SK-N-SH (cell line): ENCODE measurements at regions not wholly inside any gene's neighbourhood (a gene's known extent, or its start where the extent isn't known, plus 50 kb on each side); places are given as distances from the start of the nearest gene placed in this dataset.

Experiments used
- CTCF ChIA-PET: fragments of 300-600, 350-600 bp; formaldehyde crosslinking; extraction: SDS; loops from one replicate; lab custom pipeline; 2021; lab: Yijun Ruan, JAX
- POLR2A ChIA-PET: fragments of 350-600 bp; sonication (Branson Sonifier 250); formaldehyde crosslinking; extraction: SDS; loops from one replicate; lab custom pipeline; 2020; ENCODE audit warnings: antibody characterized with exemption, inconsistent platforms; lab: Yijun Ruan, JAX
- DNase-seq: peaks from one replicate; pipeline ENCODE4 v3.0.0; 2012
- H2AFZ ChIP-seq: fragments of 200-600 bp; sonication (generic); 2 replicates; pipeline ENCODE4 v1.8.1; 2016; ENCODE audit warnings: antibody characterized with exemption, mild to moderate bottlenecking, low read depth
- H3F3A ChIP-seq: fragments of 200-600 bp; sonication (generic); replicated peaks from 2 replicates; pipeline ENCODE3; 2016; ENCODE audit warnings: antibody characterized with exemption, mild to moderate bottlenecking; ENCODE audit not compliant: insufficient read depth
- H3K27ac ChIP-seq, 2 experiments: fragments of 200-500 bp in 1 of 2; fragments of 200-600 bp in 1 of 2; sonication (Bioruptor generic) in 1 of 2; sonication (generic), shearing (Covaris generic) in 1 of 2; 2 replicates each; pipeline versions ENCODE4 v1.5.1 to v1.6.1; 2014 to 2016; ENCODE audit warnings: low read depth in 2 of 2, inconsistent platforms in 1 of 2, low read length in 1 of 2, mild to moderate bottlenecking in 1 of 2, mixed read lengths in 1 of 2
- H3K27me3 ChIP-seq: fragments of 200-600 bp; sonication (generic), shearing (Covaris generic); 2 replicates; pipeline ENCODE4 v1.6.1; 2016; ENCODE audit warnings: mixed run types; ENCODE audit not compliant: insufficient read depth
- H3K36me3 ChIP-seq, 2 experiments: fragments of 200-500 bp in 1 of 2; fragments of 200-600 bp in 1 of 2; sonication (Bioruptor generic) in 1 of 2; sonication (generic) in 1 of 2; replicated peaks in 1 of 2; 2 replicates each; pipeline versions ENCODE3 to v1.5.1; 2014 to 2016; ENCODE audit warnings: low read length in 1 of 2, mild to moderate bottlenecking in 1 of 2; ENCODE audit not compliant: insufficient read depth in 2 of 2, control insufficient read depth in 1 of 2
- H3K4me1 ChIP-seq, 2 experiments: fragments of 200-500 bp in 1 of 2; fragments of 200-600 bp in 1 of 2; sonication (Bioruptor generic) in 1 of 2; sonication (generic), shearing (Covaris generic) in 1 of 2; 2 replicates each; pipeline versions ENCODE4 v1.5.1 to v1.6.1; 2014 to 2016; ENCODE audit warnings: low read depth in 1 of 2, low read length in 1 of 2, mixed run types in 1 of 2; ENCODE audit not compliant: insufficient read depth in 2 of 2, control insufficient read depth in 1 of 2
- H3K4me2 ChIP-seq: fragments of 200-600 bp; sonication (generic), shearing (Covaris generic); 2 replicates; pipeline ENCODE4 v1.6.1; 2017; ENCODE audit warnings: mixed run types
- H3K4me3 ChIP-seq, 2 experiments: fragments of 200-500 bp in 1 of 2; fragments of 200-600 bp in 1 of 2; sonication (Bioruptor generic) in 1 of 2; sonication (generic), shearing (Covaris generic) in 1 of 2; 2 replicates each; pipeline versions ENCODE4 v1.5.1 to v1.8.1; 2014 to 2016; ENCODE audit warnings: low read depth in 2 of 2, inconsistent platforms in 1 of 2, low read length in 1 of 2, mild to moderate bottlenecking in 1 of 2, mixed read lengths in 1 of 2, moderate library complexity in 1 of 2
- H3K79me2 ChIP-seq: fragments of 200-600 bp; sonication (generic); 2 replicates; pipeline ENCODE4 v1.8.1; 2017; ENCODE audit warnings: mild to moderate bottlenecking; ENCODE audit not compliant: insufficient read depth
- H3K9ac ChIP-seq: fragments of 200-600 bp; sonication (generic); 2 replicates; pipeline ENCODE4 v1.6.1; 2017; ENCODE audit warnings: mixed run types
- H3K9me2 ChIP-seq: fragments of 200-600 bp; sonication (generic); 2 replicates; pipeline ENCODE4 v1.6.1; 2017; ENCODE audit warnings: mixed run types
- H3K9me3 ChIP-seq: fragments of 200-600 bp; sonication (generic); 2 replicates; pipeline ENCODE4 v1.6.1; 2017; ENCODE audit warnings: mixed run types, mild to moderate bottlenecking, moderate library complexity
- H4K20me1 ChIP-seq: fragments of 200-600 bp; sonication (generic); 2 replicates; pipeline ENCODE4 v1.6.1; 2017; ENCODE audit warnings: mild to moderate bottlenecking, mixed run types; ENCODE audit not compliant: insufficient read depth
- CHD2 ChIP-seq: fragments of 150-350 bp; IDR thresholded peaks from 2 replicates; pipeline ENCODE4 v1.6.1; 2018; ENCODE audit warnings: low read length; ENCODE audit not compliant: partially characterized antibody
- ELF1 ChIP-seq: IDR thresholded peaks from 2 replicates; pipeline ENCODE4 v1.4.0; 2012
- EP300 ChIP-seq, 2 experiments: IDR thresholded peaks; 2 replicates each; pipeline versions ENCODE4 v1.4.0 to v1.6.1; 2012; ENCODE audit warnings: borderline replicate concordance in 1 of 2, low read depth in 1 of 2, low read length in 1 of 2
- EZH2phosphoT487 ChIP-seq: fragments of 200-600 bp; sonication (generic); IDR thresholded peaks from 2 replicates; pipeline ENCODE4 v1.6.1; 2017; ENCODE audit warnings: low read depth, mixed run types, mild to moderate bottlenecking, antibody characterized with exemption, moderate library complexity, borderline replicate concordance
- FOSL2 ChIP-seq: IDR thresholded peaks from 2 replicates; pipeline ENCODE4 v1.4.0; 2012; ENCODE audit warnings: low read depth, mild to moderate bottlenecking, moderate library complexity, borderline replicate concordance
- GABPA ChIP-seq: IDR thresholded peaks from 2 replicates; pipeline ENCODE4 v1.4.0; 2012; ENCODE audit warnings: low read depth, mild to moderate bottlenecking
- JUND ChIP-seq: IDR thresholded peaks from 2 replicates; pipeline ENCODE4 v1.4.0; 2012
- MEF2A ChIP-seq: IDR thresholded peaks from 2 replicates; pipeline ENCODE4 v1.4.0; 2012; ENCODE audit warnings: low read depth, borderline replicate concordance
- NRF1 ChIP-seq: IDR thresholded peaks from 2 replicates; pipeline ENCODE4 v1.6.1; 2012; ENCODE audit warnings: low read depth, mild to moderate bottlenecking, low read length
- RAD21 ChIP-seq: IDR thresholded peaks from 2 replicates; pipeline ENCODE4 v1.6.1; 2012; ENCODE audit warnings: mild to moderate bottlenecking, low read length
- SIN3A ChIP-seq: IDR thresholded peaks from 2 replicates; pipeline ENCODE4 v1.6.1; 2012; ENCODE audit warnings: low read depth, mild to moderate bottlenecking, low read length, moderate library complexity, borderline replicate concordance
- TAF1 ChIP-seq: IDR thresholded peaks from 2 replicates; pipeline ENCODE4 v1.6.1; 2012; ENCODE audit warnings: low read depth, mild to moderate bottlenecking, low read length, moderate library complexity, borderline replicate concordance
- TCF12 ChIP-seq: IDR thresholded peaks from 2 replicates; pipeline ENCODE4 v1.4.0; 2012
- TEAD4 ChIP-seq: IDR thresholded peaks from 2 replicates; pipeline ENCODE4 v1.4.0; 2012; ENCODE audit warnings: mild to moderate bottlenecking, borderline replicate concordance; ENCODE audit not compliant: insufficient read depth
- WGBS: methylation state at CpG from one replicate; pipeline ENCODE4 v1.1.6; 2017; ENCODE audit warnings: low lambda C conversion rate; 5-methylcytosine and 5-hydroxymethylcytosine counted together
- TF ChIP-seq, protein P1 (sequence below): fragments of 150-350 bp; IDR thresholded peaks from 2 replicates; pipeline ENCODE4 v1.6.1; 2017; ENCODE audit warnings: antibody characterized with exemption, low read length, low read depth, borderline replicate concordance
- TF ChIP-seq, protein P2 (sequence below): IDR thresholded peaks from 2 replicates; pipeline ENCODE4 v1.6.1; 2012; ENCODE audit warnings: mild to moderate bottlenecking, low read depth, low read length, moderate library complexity
- TF ChIP-seq, protein P3 (sequence below): fragments of 150-350 bp; IDR thresholded peaks from 2 replicates; pipeline ENCODE4 v1.6.1; 2016; ENCODE audit warnings: mild to moderate bottlenecking, low read depth, low read length
- TF ChIP-seq, protein P4 (sequence below): IDR thresholded peaks from 2 replicates; pipeline ENCODE4 v1.4.0; 2012; ENCODE audit warnings: low read depth, borderline replicate concordance
- TF ChIP-seq, protein P5 (sequence below): IDR thresholded peaks from 2 replicates; pipeline ENCODE4 v1.4.0; 2012; ENCODE audit warnings: low read depth

DNA sequence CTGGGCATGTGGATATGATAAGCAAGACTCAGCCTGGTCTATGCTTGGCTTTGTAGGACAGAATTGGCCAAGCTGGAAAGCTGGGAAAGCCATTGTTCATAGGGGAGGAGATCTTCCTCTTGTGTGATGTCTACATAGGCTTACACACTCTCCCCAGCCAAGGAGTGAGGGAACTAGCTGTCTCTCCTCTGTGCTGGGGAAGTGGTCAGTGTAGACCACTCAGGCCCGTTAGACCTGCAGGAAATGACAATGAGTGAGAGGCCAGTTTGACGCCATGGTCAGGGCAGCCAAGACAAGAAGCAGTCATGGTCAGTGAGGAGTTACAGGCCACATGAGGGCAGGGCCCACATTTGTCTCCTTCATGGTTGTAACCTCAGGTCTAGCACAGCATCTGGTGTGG lies 159.1 kb upstream of the KL start:
- POLR2A ChIA-PET = no interaction called here

More for the DNA sequence above, 159.1 kb upstream of the KL start:
- Histone ChIP-seq H3K4me3 (no peak overlapping the region), H3K27ac (no peak overlapping the region), H2AFZ (no peak overlapping the region), H3K27me3 (no peaks in the 10 kb centered on the region), H3K4me1 (no peaks in the 10 kb centered on the region), H3K9me3 (no peaks in the 10 kb centered on the region), H4K20me1 (no peaks in the 10 kb centered on the region), H3K4me2 (no peak overlapping the region), H3K79me2 (no peaks in the 10 kb centered on the region), H3K36me3 (no peaks in the 10 kb centered on the region), H3K9me2 (no peaks in the 10 kb centered on the region), H3F3A (no peaks in the 10 kb centered on the region), H3K9ac (no peak overlapping the region)
- 62% methylated on average over 2 of the region's 2 CpGs for WGBS
- CTCF ChIA-PET = interaction anchor here (1.1 kb wide), 1 partner anchor 31 kb away, joined by 3 read pairs; no protein-coding TSS in a partner anchor
- DNase-seq = no peak
- TF ChIP-seq, protein P1, sequence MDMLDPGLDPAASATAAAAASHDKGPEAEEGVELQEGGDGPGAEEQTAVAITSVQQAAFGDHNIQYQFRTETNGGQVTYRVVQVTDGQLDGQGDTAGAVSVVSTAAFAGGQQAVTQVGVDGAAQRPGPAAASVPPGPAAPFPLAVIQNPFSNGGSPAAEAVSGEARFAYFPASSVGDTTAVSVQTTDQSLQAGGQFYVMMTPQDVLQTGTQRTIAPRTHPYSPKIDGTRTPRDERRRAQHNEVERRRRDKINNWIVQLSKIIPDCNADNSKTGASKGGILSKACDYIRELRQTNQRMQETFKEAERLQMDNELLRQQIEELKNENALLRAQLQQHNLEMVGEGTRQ = no peak
- no peak for TF ChIP-seq EP300 (IDR thresholded peaks at IDR 0.05; ENCODE audit: borderline replicate concordance in 1 of 2, low read depth in 1 of 2, low read length in 1 of 2)
- TF ChIP-seq, protein P2, sequence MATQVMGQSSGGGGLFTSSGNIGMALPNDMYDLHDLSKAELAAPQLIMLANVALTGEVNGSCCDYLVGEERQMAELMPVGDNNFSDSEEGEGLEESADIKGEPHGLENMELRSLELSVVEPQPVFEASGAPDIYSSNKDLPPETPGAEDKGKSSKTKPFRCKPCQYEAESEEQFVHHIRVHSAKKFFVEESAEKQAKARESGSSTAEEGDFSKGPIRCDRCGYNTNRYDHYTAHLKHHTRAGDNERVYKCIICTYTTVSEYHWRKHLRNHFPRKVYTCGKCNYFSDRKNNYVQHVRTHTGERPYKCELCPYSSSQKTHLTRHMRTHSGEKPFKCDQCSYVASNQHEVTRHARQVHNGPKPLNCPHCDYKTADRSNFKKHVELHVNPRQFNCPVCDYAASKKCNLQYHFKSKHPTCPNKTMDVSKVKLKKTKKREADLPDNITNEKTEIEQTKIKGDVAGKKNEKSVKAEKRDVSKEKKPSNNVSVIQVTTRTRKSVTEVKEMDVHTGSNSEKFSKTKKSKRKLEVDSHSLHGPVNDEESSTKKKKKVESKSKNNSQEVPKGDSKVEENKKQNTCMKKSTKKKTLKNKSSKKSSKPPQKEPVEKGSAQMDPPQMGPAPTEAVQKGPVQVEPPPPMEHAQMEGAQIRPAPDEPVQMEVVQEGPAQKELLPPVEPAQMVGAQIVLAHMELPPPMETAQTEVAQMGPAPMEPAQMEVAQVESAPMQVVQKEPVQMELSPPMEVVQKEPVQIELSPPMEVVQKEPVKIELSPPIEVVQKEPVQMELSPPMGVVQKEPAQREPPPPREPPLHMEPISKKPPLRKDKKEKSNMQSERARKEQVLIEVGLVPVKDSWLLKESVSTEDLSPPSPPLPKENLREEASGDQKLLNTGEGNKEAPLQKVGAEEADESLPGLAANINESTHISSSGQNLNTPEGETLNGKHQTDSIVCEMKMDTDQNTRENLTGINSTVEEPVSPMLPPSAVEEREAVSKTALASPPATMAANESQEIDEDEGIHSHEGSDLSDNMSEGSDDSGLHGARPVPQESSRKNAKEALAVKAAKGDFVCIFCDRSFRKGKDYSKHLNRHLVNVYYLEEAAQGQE = no peak
- no peak for TF ChIP-seq SIN3A
- TF ChIP-seq, protein P3, sequence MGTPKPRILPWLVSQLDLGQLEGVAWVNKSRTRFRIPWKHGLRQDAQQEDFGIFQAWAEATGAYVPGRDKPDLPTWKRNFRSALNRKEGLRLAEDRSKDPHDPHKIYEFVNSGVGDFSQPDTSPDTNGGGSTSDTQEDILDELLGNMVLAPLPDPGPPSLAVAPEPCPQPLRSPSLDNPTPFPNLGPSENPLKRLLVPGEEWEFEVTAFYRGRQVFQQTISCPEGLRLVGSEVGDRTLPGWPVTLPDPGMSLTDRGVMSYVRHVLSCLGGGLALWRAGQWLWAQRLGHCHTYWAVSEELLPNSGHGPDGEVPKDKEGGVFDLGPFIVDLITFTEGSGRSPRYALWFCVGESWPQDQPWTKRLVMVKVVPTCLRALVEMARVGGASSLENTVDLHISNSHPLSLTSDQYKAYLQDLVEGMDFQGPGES = no peak
- TF ChIP-seq, protein P4, sequence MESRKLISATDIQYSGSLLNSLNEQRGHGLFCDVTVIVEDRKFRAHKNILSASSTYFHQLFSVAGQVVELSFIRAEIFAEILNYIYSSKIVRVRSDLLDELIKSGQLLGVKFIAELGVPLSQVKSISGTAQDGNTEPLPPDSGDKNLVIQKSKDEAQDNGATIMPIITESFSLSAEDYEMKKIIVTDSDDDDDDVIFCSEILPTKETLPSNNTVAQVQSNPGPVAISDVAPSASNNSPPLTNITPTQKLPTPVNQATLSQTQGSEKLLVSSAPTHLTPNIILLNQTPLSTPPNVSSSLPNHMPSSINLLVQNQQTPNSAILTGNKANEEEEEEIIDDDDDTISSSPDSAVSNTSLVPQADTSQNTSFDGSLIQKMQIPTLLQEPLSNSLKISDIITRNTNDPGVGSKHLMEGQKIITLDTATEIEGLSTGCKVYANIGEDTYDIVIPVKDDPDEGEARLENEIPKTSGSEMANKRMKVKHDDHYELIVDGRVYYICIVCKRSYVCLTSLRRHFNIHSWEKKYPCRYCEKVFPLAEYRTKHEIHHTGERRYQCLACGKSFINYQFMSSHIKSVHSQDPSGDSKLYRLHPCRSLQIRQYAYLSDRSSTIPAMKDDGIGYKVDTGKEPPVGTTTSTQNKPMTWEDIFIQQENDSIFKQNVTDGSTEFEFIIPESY = no peak
- TF ChIP-seq MEF2A = no peak
- no peak for TF ChIP-seq NRF1
- TF ChIP-seq TCF12 = no peak
- no peak for TF ChIP-seq FOSL2
- TF ChIP-seq, protein P5, sequence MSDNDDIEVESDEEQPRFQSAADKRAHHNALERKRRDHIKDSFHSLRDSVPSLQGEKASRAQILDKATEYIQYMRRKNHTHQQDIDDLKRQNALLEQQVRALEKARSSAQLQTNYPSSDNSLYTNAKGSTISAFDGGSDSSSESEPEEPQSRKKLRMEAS = no peak
- no peak for TF ChIP-seq TAF1
- no peak for TF ChIP-seq TEAD4
- TF ChIP-seq JUND = no peak
- no peak for TF ChIP-seq GABPA
- no peak for TF ChIP-seq RAD21
- TF ChIP-seq ELF1 = no peak
- TF ChIP-seq EZH2phosphoT487 = no peak
- TF ChIP-seq CHD2 = no peak
